LNCaP clone FGC (cell line): ENCODE measurements at regions not wholly inside any gene's neighbourhood (a gene's known extent, or its start where the extent isn't known, plus 50 kb on each side); places are given as distances from the start of the nearest gene placed in this dataset.
"Not testable (repeated sequence)": the region's sequence is repeated elsewhere in the genome, so short reads cannot be mapped to it uniquely, and the experiment has no call there.

ENCODE experiments used
- DNase-seq: peaks from one replicate; pipeline ENCODE4 v3.0.0-alpha.2; 2011; ENCODE audit warnings: low read depth
- H3K4me3 ChIP-seq: 2 replicates; pipeline ENCODE4 v1.5.1; 2011; ENCODE audit warnings: mild to moderate bottlenecking, low read depth, low read length, control low read depth
- CTCF ChIP-seq: IDR thresholded peaks from 2 replicates; pipeline ENCODE4 v1.5.1; 2012; ENCODE audit warnings: mild to moderate bottlenecking; ENCODE audit not compliant: control insufficient read depth, insufficient read depth; ENCODE audit errors: extremely low read depth

- no peak for TF ChIP-seq CTCF
- no peak overlapping the region for H3K4me3 ChIP-seq
- no peak for DNase-seq
Measured at GRCh38 chr5:89338935-89339334, 456.0 kb upstream of the MEF2C start.

- no peak overlapping the region for H3K4me3 ChIP-seq
- TF ChIP-seq CTCF: no peak
- DNase-seq: no peak
Measured at GRCh38 chr5:89336111-89336510, 453.1 kb upstream of the MEF2C start.

GRCh38 chr5:89330140-89330539 is 447.2 kb upstream of the MEF2C start:
- no peak for DNase-seq
- H3K4me3 ChIP-seq: no peak overlapping the region
- TF ChIP-seq CTCF: no peak

- TF ChIP-seq CTCF: no peak
- no peak for DNase-seq
- no peak overlapping the region for H3K4me3 ChIP-seq
Measured at GRCh38 chr5:89327608-89328007, 444.6 kb upstream of the MEF2C start.

GRCh38 chr5:89324990-89325389 is 442.0 kb upstream of the MEF2C start:
- DNase-seq: no peak
- H3K4me3 ChIP-seq: no peak overlapping the region
- TF ChIP-seq CTCF: no peak

GRCh38 chr5:89320421-89321277 is 437.7 kb upstream of the MEF2C start:
- TF ChIP-seq CTCF: no peak
- no peak overlapping the region for H3K4me3 ChIP-seq
- no peak for DNase-seq

GRCh38 chr5:89317838-89318237 is 434.9 kb upstream of the MEF2C start:
- H3K4me3 ChIP-seq, DNase-seq: not testable (repeated sequence)
